ENCODE measurements at regions not wholly inside any gene's neighbourhood (a gene's known extent, or its start where the extent isn't known, plus 50 kb on each side); places are given as distances from the start of the nearest gene placed in this dataset.

DNA sequence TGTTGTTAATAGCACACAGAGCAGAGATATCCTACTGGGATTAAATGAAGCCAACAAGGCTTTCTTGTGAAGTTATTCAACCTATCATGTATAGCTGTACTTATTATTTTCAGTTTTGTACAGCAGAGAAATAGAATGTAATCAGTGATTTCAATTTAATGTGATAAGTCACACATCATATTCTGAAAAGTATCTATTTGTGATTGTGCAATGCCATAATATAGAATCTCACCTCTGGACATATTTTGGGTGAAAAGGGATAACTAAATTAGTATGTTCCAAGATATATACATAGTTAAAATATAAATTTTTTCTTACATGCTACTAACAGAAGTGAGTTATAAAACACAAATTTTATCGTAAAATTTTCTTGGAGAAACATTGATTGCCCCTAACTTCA is 544.3 kb upstream of the KIF2B start:
- TF ChIP-seq CTCF (conservative IDR thresholded peaks at IDR 0.05; ENCODE audit: low read depth, low read length): no peak
- no peak for DNase-seq (ENCODE audit: low read depth)
- H3K4me3 ChIP-seq (ENCODE audit: low read depth, low read length): no peak overlapping the region

- H3K4me3 ChIP-seq (ENCODE audit: low read depth, low read length): no peak overlapping the region
- TF ChIP-seq CTCF (conservative IDR thresholded peaks at IDR 0.05; ENCODE audit: low read depth, low read length): no peak
- no peak for DNase-seq (ENCODE audit: low read depth)
Measured at GRCh38 chr17:53273126-53273525, 549.6 kb upstream of the KIF2B start.

DNA sequence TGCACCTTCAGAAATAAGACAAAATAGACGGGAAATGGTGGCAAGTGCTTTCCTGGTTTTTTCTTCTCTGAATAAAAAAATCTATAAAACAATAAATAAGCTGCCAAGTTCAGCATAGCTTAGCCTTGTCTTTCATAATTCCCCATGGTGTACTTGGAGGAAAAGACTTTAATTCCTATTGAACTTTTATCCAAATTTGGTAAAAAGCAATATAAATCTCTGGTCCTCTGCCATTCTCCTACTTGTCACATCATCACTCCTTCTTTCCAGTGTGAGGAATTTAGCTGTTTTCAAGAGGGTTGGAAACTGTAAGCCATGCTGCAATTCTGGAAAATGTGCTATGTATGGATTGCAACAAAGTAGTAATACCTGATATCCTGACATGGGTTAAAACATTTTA is 551.8 kb upstream of the KIF2B start:
- no peak overlapping the region for H3K4me3 ChIP-seq (ENCODE audit: low read depth, low read length)
- no peak for TF ChIP-seq CTCF (conservative IDR thresholded peaks at IDR 0.05; ENCODE audit: low read depth, low read length)
- no peak for DNase-seq (ENCODE audit: low read depth)

GRCh38 chr17:53264730-53265129 is 558.0 kb upstream of the KIF2B start:
- DNase-seq (ENCODE audit: low read depth): no peak
- TF ChIP-seq CTCF (conservative IDR thresholded peaks at IDR 0.05; ENCODE audit: low read depth, low read length): no peak

DNA sequence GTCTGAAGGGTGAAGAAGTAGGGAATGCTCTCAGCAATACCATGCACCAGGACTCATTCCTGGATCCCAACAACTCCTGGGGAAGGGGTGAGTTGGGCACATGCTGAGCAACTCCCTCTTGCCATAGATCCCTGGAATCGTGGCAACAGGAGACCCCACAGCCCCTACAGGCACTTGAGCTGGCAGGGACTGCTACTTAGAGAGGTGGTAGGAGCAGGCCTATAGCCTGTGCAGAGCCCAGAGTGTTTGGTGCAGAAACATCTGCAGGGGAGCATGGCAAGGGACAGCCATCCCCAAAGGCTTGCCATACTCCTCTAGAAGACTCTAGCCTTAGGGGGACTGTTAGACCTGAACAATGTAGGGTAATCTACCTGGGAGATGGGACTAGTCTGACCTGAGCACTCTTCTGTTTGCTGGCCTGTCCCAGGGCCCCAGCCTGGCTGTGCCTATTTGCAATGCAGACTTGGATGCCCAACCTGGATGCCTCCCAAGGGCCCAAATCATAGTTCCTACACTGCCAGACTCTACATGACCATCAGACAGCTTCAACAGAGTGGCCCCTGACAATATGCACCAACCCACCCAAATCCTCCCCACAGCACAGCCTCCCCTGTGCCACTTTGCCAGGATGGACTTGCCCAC is 568.6 kb upstream of the KIF2B start:
- H3K4me3 ChIP-seq (ENCODE audit: low read depth, low read length): no peak overlapping the region
- TF ChIP-seq CTCF (conservative IDR thresholded peaks at IDR 0.05; ENCODE audit: low read depth, low read length): no peak
- DNase-seq (ENCODE audit: low read depth): no peak

More at GRCh38 chr17:53264730-53265129, 558.0 kb upstream of the KIF2B start:
- no peak overlapping the region for H3K4me3 ChIP-seq (ENCODE audit: low read depth, low read length)

GRCh38 chr17:53249036-53249435 is 573.7 kb upstream of the KIF2B start:
- DNase-seq (ENCODE audit: low read depth): no peak
- no peak overlapping the region for H3K4me3 ChIP-seq (ENCODE audit: low read depth, low read length)
- TF ChIP-seq CTCF (conservative IDR thresholded peaks at IDR 0.05; ENCODE audit: low read depth, low read length): no peak

- no peak for DNase-seq (ENCODE audit: low read depth)
- no peak overlapping the region for H3K4me3 ChIP-seq (ENCODE audit: low read depth, low read length)
- no peak for TF ChIP-seq CTCF (conservative IDR thresholded peaks at IDR 0.05; ENCODE audit: low read depth, low read length)
Measured at GRCh38 chr17:53234138-53234537, 588.6 kb upstream of the KIF2B start.

Measured in epithelial cell of proximal tubule (primary cell).